SK-N-SH (cell line): ENCODE measurements at regions not wholly inside any gene's neighbourhood (a gene's known extent, or its start where the extent isn't known, plus 50 kb on each side); places are given as distances from the start of the nearest gene placed in this dataset.

Experiments used
- CTCF ChIA-PET: fragments of 300-600, 350-600 bp; formaldehyde crosslinking; extraction: SDS; loops from one replicate; lab custom pipeline; 2021; lab: Yijun Ruan, JAX
- POLR2A ChIA-PET: fragments of 350-600 bp; sonication (Branson Sonifier 250); formaldehyde crosslinking; extraction: SDS; loops from one replicate; lab custom pipeline; 2020; ENCODE audit warnings: antibody characterized with exemption, inconsistent platforms; lab: Yijun Ruan, JAX
- DNase-seq: peaks from one replicate; pipeline ENCODE4 v3.0.0; 2012
- H2AFZ ChIP-seq: fragments of 200-600 bp; sonication (generic); 2 replicates; pipeline ENCODE4 v1.8.1; 2016; ENCODE audit warnings: antibody characterized with exemption, mild to moderate bottlenecking, low read depth
- H3F3A ChIP-seq: fragments of 200-600 bp; sonication (generic); replicated peaks from 2 replicates; pipeline ENCODE3; 2016; ENCODE audit warnings: antibody characterized with exemption, mild to moderate bottlenecking; ENCODE audit not compliant: insufficient read depth
- H3K27ac ChIP-seq, 2 experiments: fragments of 200-500 bp in 1 of 2; fragments of 200-600 bp in 1 of 2; sonication (Bioruptor generic) in 1 of 2; sonication (generic), shearing (Covaris generic) in 1 of 2; 2 replicates each; pipeline versions ENCODE4 v1.5.1 to v1.6.1; 2014 to 2016; ENCODE audit warnings: low read depth in 2 of 2, inconsistent platforms in 1 of 2, low read length in 1 of 2, mild to moderate bottlenecking in 1 of 2, mixed read lengths in 1 of 2
- H3K27me3 ChIP-seq: fragments of 200-600 bp; sonication (generic), shearing (Covaris generic); 2 replicates; pipeline ENCODE4 v1.6.1; 2016; ENCODE audit warnings: mixed run types; ENCODE audit not compliant: insufficient read depth
- H3K36me3 ChIP-seq, 2 experiments: fragments of 200-500 bp in 1 of 2; fragments of 200-600 bp in 1 of 2; sonication (Bioruptor generic) in 1 of 2; sonication (generic) in 1 of 2; replicated peaks in 1 of 2; 2 replicates each; pipeline versions ENCODE3 to v1.5.1; 2014 to 2016; ENCODE audit warnings: low read length in 1 of 2, mild to moderate bottlenecking in 1 of 2; ENCODE audit not compliant: insufficient read depth in 2 of 2, control insufficient read depth in 1 of 2
- H3K4me1 ChIP-seq, 2 experiments: fragments of 200-500 bp in 1 of 2; fragments of 200-600 bp in 1 of 2; sonication (Bioruptor generic) in 1 of 2; sonication (generic), shearing (Covaris generic) in 1 of 2; 2 replicates each; pipeline versions ENCODE4 v1.5.1 to v1.6.1; 2014 to 2016; ENCODE audit warnings: low read depth in 1 of 2, low read length in 1 of 2, mixed run types in 1 of 2; ENCODE audit not compliant: insufficient read depth in 2 of 2, control insufficient read depth in 1 of 2
- H3K4me2 ChIP-seq: fragments of 200-600 bp; sonication (generic), shearing (Covaris generic); 2 replicates; pipeline ENCODE4 v1.6.1; 2017; ENCODE audit warnings: mixed run types
- H3K4me3 ChIP-seq, 2 experiments: fragments of 200-500 bp in 1 of 2; fragments of 200-600 bp in 1 of 2; sonication (Bioruptor generic) in 1 of 2; sonication (generic), shearing (Covaris generic) in 1 of 2; 2 replicates each; pipeline versions ENCODE4 v1.5.1 to v1.8.1; 2014 to 2016; ENCODE audit warnings: low read depth in 2 of 2, inconsistent platforms in 1 of 2, low read length in 1 of 2, mild to moderate bottlenecking in 1 of 2, mixed read lengths in 1 of 2, moderate library complexity in 1 of 2
- H3K79me2 ChIP-seq: fragments of 200-600 bp; sonication (generic); 2 replicates; pipeline ENCODE4 v1.8.1; 2017; ENCODE audit warnings: mild to moderate bottlenecking; ENCODE audit not compliant: insufficient read depth
- H3K9ac ChIP-seq: fragments of 200-600 bp; sonication (generic); 2 replicates; pipeline ENCODE4 v1.6.1; 2017; ENCODE audit warnings: mixed run types
- H3K9me2 ChIP-seq: fragments of 200-600 bp; sonication (generic); 2 replicates; pipeline ENCODE4 v1.6.1; 2017; ENCODE audit warnings: mixed run types
- H3K9me3 ChIP-seq: fragments of 200-600 bp; sonication (generic); 2 replicates; pipeline ENCODE4 v1.6.1; 2017; ENCODE audit warnings: mixed run types, mild to moderate bottlenecking, moderate library complexity
- H4K20me1 ChIP-seq: fragments of 200-600 bp; sonication (generic); 2 replicates; pipeline ENCODE4 v1.6.1; 2017; ENCODE audit warnings: mild to moderate bottlenecking, mixed run types; ENCODE audit not compliant: insufficient read depth
- CHD2 ChIP-seq: fragments of 150-350 bp; IDR thresholded peaks from 2 replicates; pipeline ENCODE4 v1.6.1; 2018; ENCODE audit warnings: low read length; ENCODE audit not compliant: partially characterized antibody
- ELF1 ChIP-seq: IDR thresholded peaks from 2 replicates; pipeline ENCODE4 v1.4.0; 2012
- FOSL2 ChIP-seq: IDR thresholded peaks from 2 replicates; pipeline ENCODE4 v1.4.0; 2012; ENCODE audit warnings: low read depth, mild to moderate bottlenecking, moderate library complexity, borderline replicate concordance
- GATA2 ChIP-seq: sonication (generic); formaldehyde crosslinking; IDR thresholded peaks from 2 replicates; pipeline ENCODE4 v1.5.0; 2020; ENCODE audit warnings: mild to moderate bottlenecking, missing genetic modification reagents
- MEF2A ChIP-seq: IDR thresholded peaks from 2 replicates; pipeline ENCODE4 v1.4.0; 2012; ENCODE audit warnings: low read depth, borderline replicate concordance
- MXI1 ChIP-seq: IDR thresholded peaks from 2 replicates; pipeline ENCODE4 v1.6.1; 2012; ENCODE audit warnings: mild to moderate bottlenecking, low read depth, low read length, improper control_type of control experiment
- POLR2AphosphoS5 ChIP-seq: IDR thresholded peaks from 2 replicates; pipeline ENCODE4 v1.6.1; 2012; ENCODE audit warnings: low read depth, low read length
- RCOR1 ChIP-seq: fragments of 150-350 bp; IDR thresholded peaks from 2 replicates; pipeline ENCODE4 v1.6.1; 2017; ENCODE audit warnings: antibody characterized with exemption, low read length
- SMC3 ChIP-seq: IDR thresholded peaks from 2 replicates; pipeline ENCODE4 v1.6.1; 2012; ENCODE audit warnings: low read depth, low read length, improper control_type of control experiment
- TEAD4 ChIP-seq: IDR thresholded peaks from 2 replicates; pipeline ENCODE4 v1.4.0; 2012; ENCODE audit warnings: mild to moderate bottlenecking, borderline replicate concordance; ENCODE audit not compliant: insufficient read depth
- YY1 ChIP-seq: IDR thresholded peaks from 2 replicates; pipeline ENCODE4 v1.4.0; 2012; ENCODE audit warnings: low read depth, mild to moderate bottlenecking
- WGBS: methylation state at CpG from one replicate; pipeline ENCODE4 v1.1.6; 2017; ENCODE audit warnings: low lambda C conversion rate; 5-methylcytosine and 5-hydroxymethylcytosine counted together
- TF ChIP-seq, protein P1 (sequence below): fragments of 150-350 bp; IDR thresholded peaks from 2 replicates; pipeline ENCODE4 v1.6.1; 2016; ENCODE audit warnings: mild to moderate bottlenecking, low read depth, low read length
- TF ChIP-seq, protein P2 (sequence below): IDR thresholded peaks from 2 replicates; pipeline ENCODE4 v1.4.0; 2012; ENCODE audit warnings: low read depth
- TF ChIP-seq, protein P3 (sequence below): IDR thresholded peaks from 2 replicates; pipeline ENCODE4 v1.4.0; 2012; ENCODE audit warnings: low read depth, borderline replicate concordance
- TF ChIP-seq, protein P4 (sequence below): IDR thresholded peaks from 2 replicates; pipeline ENCODE4 v1.6.1; 2012; ENCODE audit warnings: mild to moderate bottlenecking, low read depth, low read length, moderate library complexity
- TF ChIP-seq, protein P5 (sequence below): IDR thresholded peaks from 2 replicates; pipeline ENCODE4; 2012

DNA sequence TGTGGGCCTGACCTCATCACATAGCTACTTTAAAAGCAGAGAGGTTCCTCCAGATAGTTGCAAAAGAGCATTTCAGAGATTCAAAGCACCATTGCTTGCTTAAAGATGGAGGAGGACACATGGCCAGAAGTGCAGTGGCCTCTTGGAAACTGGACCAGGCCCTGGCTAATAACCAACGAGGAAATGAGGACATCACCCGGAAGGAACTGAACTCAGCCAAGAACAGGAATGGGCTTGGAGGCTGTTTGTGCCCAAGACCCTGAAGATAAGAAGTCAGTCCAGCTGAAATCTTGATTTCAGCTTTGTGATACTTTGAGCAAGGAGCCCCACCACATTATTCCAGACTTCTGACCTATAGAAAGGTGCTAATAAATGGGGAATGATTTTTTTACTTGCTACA lies 437.0 kb downstream of the PTPRC start:
- H3K36me3 ChIP-seq = no peaks in the 10 kb centered on the region
- no peaks in the 10 kb centered on the region for H3K79me2 ChIP-seq
- CTCF ChIA-PET = no interaction called here
- no peaks in the 10 kb centered on the region for H3F3A ChIP-seq
- DNase-seq = no peak
- no peaks in the 10 kb centered on the region for H3K27me3 ChIP-seq
- H3K9me3 ChIP-seq = no peaks in the 10 kb centered on the region
- H2AFZ ChIP-seq = no peak overlapping the region
- WGBS = 75% methylated on average over 2 of the region's 2 CpGs
- POLR2A ChIA-PET = no interaction called here
- TF ChIP-seq FOSL2 (no peak), MEF2A (no peak), TEAD4 (no peak), YY1 (no peak), POLR2AphosphoS5 (no peak), ELF1 (no peak), CHD2 (no peak), SMC3 (no peak), MXI1 (no peak), GATA2 (CRISPR knock-in tag) (no peak), RCOR1 (no peak)
- TF ChIP-seq, protein P1, sequence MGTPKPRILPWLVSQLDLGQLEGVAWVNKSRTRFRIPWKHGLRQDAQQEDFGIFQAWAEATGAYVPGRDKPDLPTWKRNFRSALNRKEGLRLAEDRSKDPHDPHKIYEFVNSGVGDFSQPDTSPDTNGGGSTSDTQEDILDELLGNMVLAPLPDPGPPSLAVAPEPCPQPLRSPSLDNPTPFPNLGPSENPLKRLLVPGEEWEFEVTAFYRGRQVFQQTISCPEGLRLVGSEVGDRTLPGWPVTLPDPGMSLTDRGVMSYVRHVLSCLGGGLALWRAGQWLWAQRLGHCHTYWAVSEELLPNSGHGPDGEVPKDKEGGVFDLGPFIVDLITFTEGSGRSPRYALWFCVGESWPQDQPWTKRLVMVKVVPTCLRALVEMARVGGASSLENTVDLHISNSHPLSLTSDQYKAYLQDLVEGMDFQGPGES = no peak
- TF ChIP-seq, protein P2, sequence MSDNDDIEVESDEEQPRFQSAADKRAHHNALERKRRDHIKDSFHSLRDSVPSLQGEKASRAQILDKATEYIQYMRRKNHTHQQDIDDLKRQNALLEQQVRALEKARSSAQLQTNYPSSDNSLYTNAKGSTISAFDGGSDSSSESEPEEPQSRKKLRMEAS = no peak
- TF ChIP-seq, protein P3, sequence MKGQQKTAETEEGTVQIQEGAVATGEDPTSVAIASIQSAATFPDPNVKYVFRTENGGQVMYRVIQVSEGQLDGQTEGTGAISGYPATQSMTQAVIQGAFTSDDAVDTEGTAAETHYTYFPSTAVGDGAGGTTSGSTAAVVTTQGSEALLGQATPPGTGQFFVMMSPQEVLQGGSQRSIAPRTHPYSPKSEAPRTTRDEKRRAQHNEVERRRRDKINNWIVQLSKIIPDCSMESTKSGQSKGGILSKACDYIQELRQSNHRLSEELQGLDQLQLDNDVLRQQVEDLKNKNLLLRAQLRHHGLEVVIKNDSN = no peak
- TF ChIP-seq, protein P4, sequence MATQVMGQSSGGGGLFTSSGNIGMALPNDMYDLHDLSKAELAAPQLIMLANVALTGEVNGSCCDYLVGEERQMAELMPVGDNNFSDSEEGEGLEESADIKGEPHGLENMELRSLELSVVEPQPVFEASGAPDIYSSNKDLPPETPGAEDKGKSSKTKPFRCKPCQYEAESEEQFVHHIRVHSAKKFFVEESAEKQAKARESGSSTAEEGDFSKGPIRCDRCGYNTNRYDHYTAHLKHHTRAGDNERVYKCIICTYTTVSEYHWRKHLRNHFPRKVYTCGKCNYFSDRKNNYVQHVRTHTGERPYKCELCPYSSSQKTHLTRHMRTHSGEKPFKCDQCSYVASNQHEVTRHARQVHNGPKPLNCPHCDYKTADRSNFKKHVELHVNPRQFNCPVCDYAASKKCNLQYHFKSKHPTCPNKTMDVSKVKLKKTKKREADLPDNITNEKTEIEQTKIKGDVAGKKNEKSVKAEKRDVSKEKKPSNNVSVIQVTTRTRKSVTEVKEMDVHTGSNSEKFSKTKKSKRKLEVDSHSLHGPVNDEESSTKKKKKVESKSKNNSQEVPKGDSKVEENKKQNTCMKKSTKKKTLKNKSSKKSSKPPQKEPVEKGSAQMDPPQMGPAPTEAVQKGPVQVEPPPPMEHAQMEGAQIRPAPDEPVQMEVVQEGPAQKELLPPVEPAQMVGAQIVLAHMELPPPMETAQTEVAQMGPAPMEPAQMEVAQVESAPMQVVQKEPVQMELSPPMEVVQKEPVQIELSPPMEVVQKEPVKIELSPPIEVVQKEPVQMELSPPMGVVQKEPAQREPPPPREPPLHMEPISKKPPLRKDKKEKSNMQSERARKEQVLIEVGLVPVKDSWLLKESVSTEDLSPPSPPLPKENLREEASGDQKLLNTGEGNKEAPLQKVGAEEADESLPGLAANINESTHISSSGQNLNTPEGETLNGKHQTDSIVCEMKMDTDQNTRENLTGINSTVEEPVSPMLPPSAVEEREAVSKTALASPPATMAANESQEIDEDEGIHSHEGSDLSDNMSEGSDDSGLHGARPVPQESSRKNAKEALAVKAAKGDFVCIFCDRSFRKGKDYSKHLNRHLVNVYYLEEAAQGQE = no peak
- TF ChIP-seq, protein P5, sequence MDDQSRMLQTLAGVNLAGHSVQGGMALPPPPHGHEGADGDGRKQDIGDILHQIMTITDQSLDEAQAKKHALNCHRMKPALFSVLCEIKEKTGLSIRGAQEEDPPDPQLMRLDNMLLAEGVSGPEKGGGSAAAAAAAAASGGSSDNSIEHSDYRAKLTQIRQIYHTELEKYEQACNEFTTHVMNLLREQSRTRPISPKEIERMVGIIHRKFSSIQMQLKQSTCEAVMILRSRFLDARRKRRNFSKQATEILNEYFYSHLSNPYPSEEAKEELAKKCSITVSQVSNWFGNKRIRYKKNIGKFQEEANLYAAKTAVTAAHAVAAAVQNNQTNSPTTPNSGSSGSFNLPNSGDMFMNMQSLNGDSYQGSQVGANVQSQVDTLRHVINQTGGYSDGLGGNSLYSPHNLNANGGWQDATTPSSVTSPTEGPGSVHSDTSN = no peak
- H3K4me2 ChIP-seq = no peak overlapping the region
- no peak overlapping the region for H3K4me3 ChIP-seq
- no peaks in the 10 kb centered on the region for H4K20me1 ChIP-seq
- no peaks in the 10 kb centered on the region; a peak in 1 of 4 replicates for H3K4me1 ChIP-seq
- no peak overlapping the region for H3K27ac ChIP-seq
- no peak overlapping the region for H3K9ac ChIP-seq
- H3K9me2 ChIP-seq = no peaks in the 10 kb centered on the region
